ENCODE measurements at regions not wholly inside any gene's neighbourhood (a gene's known extent, or its start where the extent isn't known, plus 50 kb on each side); places are given as distances from the start of the nearest gene placed in this dataset.

- Mint-ChIP-seq H3K36me3 (ENCODE audit: low read depth) (no peaks in the 10 kb centered on the region), H3K27ac (no peak overlapping the region), H3K4me3 (no peak overlapping the region), H3K4me1 (peaks cover 9% of the 10 kb centered on the region), H3K27me3 (ENCODE audit: low read depth) (peaks cover 6% of the 10 kb centered on the region), H3K9me3 (no peaks in the 10 kb centered on the region)
- TF ChIP-seq CTCF (IDR thresholded peaks at IDR 0.05; ENCODE audit: unreplicated experiment in 3 of 3), result no peak
Measured at GRCh38 chr5:7329141-7329540, 66.8 kb upstream of the ADCY2 start.

- Mint-ChIP-seq H3K4me1 (peaks cover 9% of the 10 kb centered on the region), H3K27me3 (ENCODE audit: low read depth) (peaks cover 6% of the 10 kb centered on the region), H3K4me3 (no peak overlapping the region), H3K27ac (no peak overlapping the region), H3K36me3 (ENCODE audit: low read depth) (no peaks in the 10 kb centered on the region), H3K9me3 (no peaks in the 10 kb centered on the region)
- no peak for TF ChIP-seq CTCF (IDR thresholded peaks at IDR 0.05; ENCODE audit: unreplicated experiment in 3 of 3)
Measured at GRCh38 chr5:7329712-7330111, 66.2 kb upstream of the ADCY2 start.

- TF ChIP-seq CTCF (IDR thresholded peaks at IDR 0.05; ENCODE audit: unreplicated experiment in 3 of 3), result no peak
- H3K27me3 Mint-ChIP-seq (ENCODE audit: low read depth), result peaks cover 6% of the 10 kb centered on the region
- no peaks in the 10 kb centered on the region for H3K9me3 Mint-ChIP-seq
- H3K27ac Mint-ChIP-seq, result no peak overlapping the region
- H3K4me1 Mint-ChIP-seq, result peaks cover 9% of the 10 kb centered on the region
- no peaks in the 10 kb centered on the region for H3K36me3 Mint-ChIP-seq (ENCODE audit: low read depth)
- H3K4me3 Mint-ChIP-seq, result no peak overlapping the region
Measured at GRCh38 chr5:7330256-7330655, 65.7 kb upstream of the ADCY2 start.

GRCh38 chr5:7331131-7331530 is 64.8 kb upstream of the ADCY2 start:
- TF ChIP-seq CTCF (IDR thresholded peaks at IDR 0.05; ENCODE audit: unreplicated experiment in 3 of 3), result no peak
- Mint-ChIP-seq H3K27ac (no peak overlapping the region), H3K27me3 (ENCODE audit: low read depth) (peaks cover 9% of the 10 kb centered on the region), H3K36me3 (ENCODE audit: low read depth) (no peaks in the 10 kb centered on the region), H3K9me3 (no peaks in the 10 kb centered on the region), H3K4me3 (no peak overlapping the region), H3K4me1 (peaks cover 9% of the 10 kb centered on the region)

Measured in nephron (organoid).